Prostate gland (tissue), 2 donors: ENCODE measurements at regions not wholly inside any gene's neighbourhood (a gene's known extent, or its start where the extent isn't known, plus 50 kb on each side); places are given as distances from the start of the nearest gene placed in this dataset.

Experiments
- POLR2A ChIP-seq: fragments of 450-650 bp; IDR thresholded peaks from one replicate; pipeline ENCODE4 v1.6.1; 2016; ENCODE audit warnings: antibody characterized with exemption, mild to moderate bottlenecking
- TF ChIP-seq, protein P1 (sequence below), 4 experiments: fragments of 200-600 bp in 2 of 4; fragments of 450-650 bp in 2 of 4; sonication (generic) in 2 of 4; IDR thresholded peaks; 1 replicate in 3 of 4; 2 replicates in 1 of 4; pipeline ENCODE4 v1.5.1; 2016 to 2019; ENCODE audit warnings: antibody characterized with exemption in 4 of 4, mild to moderate bottlenecking in 2 of 4, moderate library complexity in 2 of 4

DNA sequence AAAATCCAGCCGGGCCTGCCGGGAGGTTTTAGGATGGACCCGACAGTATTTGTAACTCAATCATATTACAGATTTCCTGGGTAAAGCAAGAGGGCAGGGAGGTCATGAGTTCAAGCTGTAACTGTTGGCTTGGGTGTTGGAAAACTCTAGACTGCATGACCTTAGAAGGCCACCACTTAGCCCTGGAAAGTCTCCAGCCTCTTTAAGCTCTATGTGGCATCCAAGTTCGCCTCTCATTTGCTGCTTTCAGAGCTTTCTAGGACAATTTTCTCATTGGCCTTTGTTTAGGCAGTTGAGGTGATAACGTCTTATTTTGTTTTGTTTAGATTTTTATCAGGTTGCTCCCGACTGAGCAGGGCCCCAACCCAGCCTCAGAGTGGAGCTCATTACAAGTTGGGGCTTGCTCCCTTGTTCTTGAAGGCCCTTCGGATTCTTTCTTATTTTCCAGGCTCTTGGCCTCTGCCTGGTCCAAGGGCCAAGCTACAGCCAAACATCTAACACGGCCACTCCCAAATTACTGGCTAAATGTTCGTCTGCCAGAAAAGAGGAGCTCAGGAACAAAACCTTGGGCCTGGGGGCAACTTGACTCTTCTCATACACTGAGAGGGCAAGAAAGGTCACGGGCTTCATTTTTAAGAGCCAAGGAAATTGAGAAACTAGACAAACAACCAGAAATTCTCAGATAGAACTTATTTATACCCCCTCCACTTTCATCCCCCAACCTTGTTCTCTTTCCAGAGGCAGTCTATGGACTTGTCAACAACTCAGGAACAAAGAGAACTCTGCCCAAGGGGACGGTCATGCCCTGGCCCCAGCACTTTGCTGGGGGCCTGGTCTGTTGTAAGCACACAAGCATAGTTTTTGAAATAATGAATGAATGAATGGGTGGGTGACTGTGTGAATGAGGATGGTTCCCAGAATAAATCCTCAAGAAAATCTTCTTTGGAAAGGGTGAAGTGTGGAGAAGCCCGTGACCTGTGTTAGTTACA, 526.9 kb downstream of the BNC2 start:
- no peak for TF ChIP-seq POLR2A
- TF ChIP-seq, protein P1, sequence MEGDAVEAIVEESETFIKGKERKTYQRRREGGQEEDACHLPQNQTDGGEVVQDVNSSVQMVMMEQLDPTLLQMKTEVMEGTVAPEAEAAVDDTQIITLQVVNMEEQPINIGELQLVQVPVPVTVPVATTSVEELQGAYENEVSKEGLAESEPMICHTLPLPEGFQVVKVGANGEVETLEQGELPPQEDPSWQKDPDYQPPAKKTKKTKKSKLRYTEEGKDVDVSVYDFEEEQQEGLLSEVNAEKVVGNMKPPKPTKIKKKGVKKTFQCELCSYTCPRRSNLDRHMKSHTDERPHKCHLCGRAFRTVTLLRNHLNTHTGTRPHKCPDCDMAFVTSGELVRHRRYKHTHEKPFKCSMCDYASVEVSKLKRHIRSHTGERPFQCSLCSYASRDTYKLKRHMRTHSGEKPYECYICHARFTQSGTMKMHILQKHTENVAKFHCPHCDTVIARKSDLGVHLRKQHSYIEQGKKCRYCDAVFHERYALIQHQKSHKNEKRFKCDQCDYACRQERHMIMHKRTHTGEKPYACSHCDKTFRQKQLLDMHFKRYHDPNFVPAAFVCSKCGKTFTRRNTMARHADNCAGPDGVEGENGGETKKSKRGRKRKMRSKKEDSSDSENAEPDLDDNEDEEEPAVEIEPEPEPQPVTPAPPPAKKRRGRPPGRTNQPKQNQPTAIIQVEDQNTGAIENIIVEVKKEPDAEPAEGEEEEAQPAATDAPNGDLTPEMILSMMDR (IDR thresholded peaks at IDR 0.05) = no peak
